Suppressor macrophage (primary cell): ENCODE measurements at regions not wholly inside any gene's neighbourhood (a gene's known extent, or its start where the extent isn't known, plus 50 kb on each side); places are given as distances from the start of the nearest gene placed in this dataset.

Source experiments
- DNase-seq, 4 experiments: peaks; one replicate each; pipeline ENCODE4 v3.0.0-alpha.2; 2020 to 2022

- no peak for DNase-seq
Measured at GRCh38 chr10:10516346-10517130, 501.1 kb upstream of the CELF2 start.

- no peak for DNase-seq
Measured at GRCh38 chr10:10517866-10518265, 499.8 kb upstream of the CELF2 start.

- DNase-seq = no peak
Measured at GRCh38 chr10:10519674-10520073, 498.0 kb upstream of the CELF2 start.

- DNase-seq = peak in 2 of 4 experiments; percentile 38 to 43
Measured at GRCh38 chr10:10520491-10521385, 496.9 kb upstream of the CELF2 start.

- DNase-seq = no peak
Measured at GRCh38 chr10:10526846-10527245, 490.8 kb upstream of the CELF2 start.

GRCh38 chr10:10527861-10528562 lies 489.7 kb upstream of the CELF2 start:
- DNase-seq = no peak

GRCh38 chr10:10528563-10528910 lies 489.1 kb upstream of the CELF2 start:
- peak; percentile 1 to 36 (median 22) for DNase-seq

- no peak for DNase-seq
Measured at GRCh38 chr10:10530313-10530712, 487.4 kb upstream of the CELF2 start.

- no peak for DNase-seq
Measured at GRCh38 chr10:10532236-10532635, 485.4 kb upstream of the CELF2 start.

- no peak for DNase-seq
Measured at GRCh38 chr10:10532826-10533225, 484.8 kb upstream of the CELF2 start.

- DNase-seq = no peak
Measured at GRCh38 chr10:10533437-10533836, 484.2 kb upstream of the CELF2 start.

GRCh38 chr10:10538326-10538725 lies 479.3 kb upstream of the CELF2 start:
- no peak for DNase-seq

GRCh38 chr10:10540398-10540797 lies 477.3 kb upstream of the CELF2 start:
- no peak for DNase-seq

GRCh38 chr10:10542477-10542876 lies 475.2 kb upstream of the CELF2 start:
- peak; percentile 12 to 50 (median 38) for DNase-seq

GRCh38 chr10:10544890-10545289 lies 472.8 kb upstream of the CELF2 start:
- DNase-seq = no peak

- no peak for DNase-seq
Measured at GRCh38 chr10:10545771-10546170, 471.9 kb upstream of the CELF2 start.

GRCh38 chr10:10551596-10552301 lies 465.9 kb upstream of the CELF2 start:
- no peak for DNase-seq

- DNase-seq = no peak
Measured at GRCh38 chr10:10552948-10553347, 464.7 kb upstream of the CELF2 start.

- no peak for DNase-seq
Measured at GRCh38 chr10:10564081-10564794, 453.4 kb upstream of the CELF2 start.

- DNase-seq = no peak
Measured at GRCh38 chr10:10576937-10577336, 440.7 kb upstream of the CELF2 start.

GRCh38 chr10:10579709-10580108 lies 438.0 kb upstream of the CELF2 start:
- no peak for DNase-seq

- peak in 1 of 4 experiments; percentile 6 for DNase-seq
Measured at GRCh38 chr10:10584161-10584560, 433.5 kb upstream of the CELF2 start.
